ENCODE measurements at regions not wholly inside any gene's neighbourhood (a gene's known extent, or its start where the extent isn't known, plus 50 kb on each side); places are given as distances from the start of the nearest gene placed in this dataset.

DNA sequence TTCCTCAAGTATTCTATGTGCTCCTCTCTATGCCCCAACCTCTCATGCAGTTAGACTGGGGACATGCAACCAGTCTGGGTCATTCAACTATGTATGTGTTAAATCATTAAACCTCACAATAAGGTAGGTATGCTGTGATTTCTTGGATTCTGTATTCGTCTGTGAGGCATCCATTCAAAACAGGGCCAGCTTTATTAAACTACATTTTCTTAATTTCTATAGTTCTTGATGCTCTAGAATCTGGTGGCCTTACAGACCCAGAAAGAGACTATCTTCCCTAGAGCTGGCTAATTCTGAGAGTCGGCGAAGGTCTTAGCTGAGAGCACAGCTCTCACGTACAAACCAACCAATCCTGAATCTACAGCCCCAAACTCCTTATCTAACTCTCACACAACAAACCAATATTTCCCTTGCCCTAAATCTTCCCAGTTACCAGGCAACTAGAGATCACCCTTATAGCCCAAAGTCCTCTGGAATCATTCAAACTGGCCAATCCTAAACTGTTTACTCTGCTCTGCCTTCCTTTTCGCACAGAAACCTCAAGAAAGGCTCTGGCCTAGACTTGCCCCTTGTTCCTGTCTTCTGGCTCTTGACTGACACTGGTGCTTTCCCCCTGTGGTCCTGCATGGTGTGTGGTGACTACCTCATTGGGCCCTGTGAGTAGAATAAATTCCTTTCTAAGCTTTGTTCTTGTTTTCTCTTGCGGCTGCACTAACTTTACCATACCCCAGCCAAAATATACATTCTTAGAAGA lies 203.5 kb upstream of the TET2 start:
- Histone ChIP-seq H3K36me3 (ENCODE audit: control insufficient read depth in 2 of 2, insufficient read depth in 2 of 2, low read length in 1 of 2) (no peaks in the 10 kb centered on the region), H3K9me3 (replicated peaks; ENCODE audit: control insufficient read depth, insufficient read depth, low read length) (peaks cover 3% of the 10 kb centered on the region), H2AFZ (ENCODE audit: control insufficient read depth, low read depth, low read length) (peak overlapping the region; percentile 13; the same call in 1 of the 2 replicates), H3K27me3 (replicated peaks in 1 of 2; ENCODE audit: control insufficient read depth in 2 of 2, insufficient read depth in 2 of 2, low read length in 1 of 2) (no peaks in the 10 kb centered on the region), H4K20me1 (ENCODE audit: control insufficient read depth, insufficient read depth) (no peaks in the 10 kb centered on the region), H3K4me3 (no peak overlapping the region), H3K9ac (ENCODE audit: control insufficient read depth, insufficient read depth, low read length) (no peak overlapping the region), H3K79me2 (ENCODE audit: control insufficient read depth, insufficient read depth, low read length) (no peaks in the 10 kb centered on the region), H3K27ac (ENCODE audit: control insufficient read depth, insufficient read depth) (peak overlapping the region; percentile 14; the same call in 1 of the 2 replicates), H3K4me2 (ENCODE audit: control insufficient read depth, insufficient read depth) (no peak overlapping the region), H3K4me1 (ENCODE audit: control insufficient read depth, insufficient read depth, low read length) (no peaks in the 10 kb centered on the region)
- RAD21 ChIA-PET (ENCODE audit: unreplicated experiment), result interaction anchor here (0.6 to 1.4 kb wide), 7 partner anchors 12 to 527 kb away, joined by 3 to 6 read pairs (median 4); no protein-coding TSS in a partner anchor
- intact Hi-C loops (cut with micrococcal nuclease; ENCODE audit: unreplicated experiment) (loop anchor here (1.0 to 2.0 kb wide), 2 partner anchors 24 to 117 kb away; no protein-coding TSS in a partner anchor), in situ Hi-C loops (cut with MboI) (no loop called here)
- POLR2A ChIA-PET, result interaction anchor here (0.6 kb wide), 1 partner anchor 281 kb away, joined by 3 read pairs; no protein-coding TSS in a partner anchor
- SMC1A ChIA-PET (ENCODE audit: uncharacterized antibody, unreplicated experiment), result interaction anchor here (0.7 to 3.3 kb wide), 5 partner anchors 12 to 128 kb away, joined by 3 to 14 read pairs (median 9); no protein-coding TSS in a partner anchor
- DNase-seq (ENCODE audit: low read depth, low spot score) (peak; percentile 55), FAIRE-seq (peak; percentile 73), ATAC-seq (peak; percentile 95)
- 43% methylated on average over 6 of the region's 6 CpGs for WGBS (ENCODE audit: insufficient coverage, insufficient replicate concordance, low lambda C conversion rate, missing lambda C conversion rate)
- CTCF ChIA-PET, result interaction anchor here (1.3 to 1.7 kb wide), 4 partner anchors 10 to 772 kb away, joined by 3 to 6 read pairs (median 4); no protein-coding TSS in a partner anchor
- no TSS peak for BruUV-seq (replicated peaks)
- TF ChIP-seq SPI1 (IDR thresholded peaks at IDR 0.05; ENCODE audit: borderline replicate concordance, insufficient read depth, low read depth, low read length) (peak; percentile 43; the same call in 1 of the 2 replicates), MAX (IDR thresholded peaks at IDR 0.05; ENCODE audit: low read depth, low read length) (no peak), BMI1 (IDR thresholded peaks at IDR 0.05; ENCODE audit: borderline replicate concordance) (no peak), ATF7 (IDR thresholded peaks at IDR 0.05; ENCODE audit: low read depth) (peak; percentile 74), CBFB (IDR thresholded peaks at IDR 0.05; ENCODE audit: low read depth) (peak; percentile 83), RAD51 (IDR thresholded peaks at IDR 0.05) (no peak), ZNF622 (IDR thresholded peaks at IDR 0.05) (no peak), TCF12 (IDR thresholded peaks at IDR 0.05; ENCODE audit: low read depth, low read length) (no peak), SUPT20H (IDR thresholded peaks at IDR 0.05; ENCODE audit: borderline replicate concordance, control insufficient read depth, low read depth, low read length) (no peak), CHD1 (IDR thresholded peaks at IDR 0.05; ENCODE audit: low read depth, low read length) (no peak), RELA (IDR thresholded peaks at IDR 0.05; ENCODE audit: borderline replicate concordance, partially characterized antibody) (no peak), RUNX3 (IDR thresholded peaks at IDR 0.05; ENCODE audit: low read length) (peak; percentile 95), KDM1A (IDR thresholded peaks at IDR 0.05; ENCODE audit: borderline replicate concordance) (no peak)
- TF ChIP-seq, protein P1, sequence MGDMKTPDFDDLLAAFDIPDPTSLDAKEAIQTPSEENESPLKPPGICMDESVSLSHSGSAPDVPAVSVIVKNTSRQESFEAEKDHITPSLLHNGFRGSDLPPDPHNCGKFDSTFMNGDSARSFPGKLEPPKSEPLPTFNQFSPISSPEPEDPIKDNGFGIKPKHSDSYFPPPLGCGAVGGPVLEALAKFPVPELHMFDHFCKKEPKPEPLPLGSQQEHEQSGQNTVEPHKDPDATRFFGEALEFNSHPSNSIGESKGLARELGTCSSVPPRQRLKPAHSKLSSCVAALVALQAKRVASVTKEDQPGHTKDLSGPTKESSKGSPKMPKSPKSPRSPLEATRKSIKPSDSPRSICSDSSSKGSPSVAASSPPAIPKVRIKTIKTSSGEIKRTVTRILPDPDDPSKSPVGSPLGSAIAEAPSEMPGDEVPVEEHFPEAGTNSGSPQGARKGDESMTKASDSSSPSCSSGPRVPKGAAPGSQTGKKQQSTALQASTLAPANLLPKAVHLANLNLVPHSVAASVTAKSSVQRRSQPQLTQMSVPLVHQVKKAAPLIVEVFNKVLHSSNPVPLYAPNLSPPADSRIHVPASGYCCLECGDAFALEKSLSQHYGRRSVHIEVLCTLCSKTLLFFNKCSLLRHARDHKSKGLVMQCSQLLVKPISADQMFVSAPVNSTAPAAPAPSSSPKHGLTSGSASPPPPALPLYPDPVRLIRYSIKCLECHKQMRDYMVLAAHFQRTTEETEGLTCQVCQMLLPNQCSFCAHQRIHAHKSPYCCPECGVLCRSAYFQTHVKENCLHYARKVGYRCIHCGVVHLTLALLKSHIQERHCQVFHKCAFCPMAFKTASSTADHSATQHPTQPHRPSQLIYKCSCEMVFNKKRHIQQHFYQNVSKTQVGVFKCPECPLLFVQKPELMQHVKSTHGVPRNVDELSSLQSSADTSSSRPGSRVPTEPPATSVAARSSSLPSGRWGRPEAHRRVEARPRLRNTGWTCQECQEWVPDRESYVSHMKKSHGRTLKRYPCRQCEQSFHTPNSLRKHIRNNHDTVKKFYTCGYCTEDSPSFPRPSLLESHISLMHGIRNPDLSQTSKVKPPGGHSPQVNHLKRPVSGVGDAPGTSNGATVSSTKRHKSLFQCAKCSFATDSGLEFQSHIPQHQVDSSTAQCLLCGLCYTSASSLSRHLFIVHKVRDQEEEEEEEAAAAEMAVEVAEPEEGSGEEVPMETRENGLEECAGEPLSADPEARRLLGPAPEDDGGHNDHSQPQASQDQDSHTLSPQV (IDR thresholded peaks at IDR 0.05), result no peak
- TF ChIP-seq, protein P2, sequence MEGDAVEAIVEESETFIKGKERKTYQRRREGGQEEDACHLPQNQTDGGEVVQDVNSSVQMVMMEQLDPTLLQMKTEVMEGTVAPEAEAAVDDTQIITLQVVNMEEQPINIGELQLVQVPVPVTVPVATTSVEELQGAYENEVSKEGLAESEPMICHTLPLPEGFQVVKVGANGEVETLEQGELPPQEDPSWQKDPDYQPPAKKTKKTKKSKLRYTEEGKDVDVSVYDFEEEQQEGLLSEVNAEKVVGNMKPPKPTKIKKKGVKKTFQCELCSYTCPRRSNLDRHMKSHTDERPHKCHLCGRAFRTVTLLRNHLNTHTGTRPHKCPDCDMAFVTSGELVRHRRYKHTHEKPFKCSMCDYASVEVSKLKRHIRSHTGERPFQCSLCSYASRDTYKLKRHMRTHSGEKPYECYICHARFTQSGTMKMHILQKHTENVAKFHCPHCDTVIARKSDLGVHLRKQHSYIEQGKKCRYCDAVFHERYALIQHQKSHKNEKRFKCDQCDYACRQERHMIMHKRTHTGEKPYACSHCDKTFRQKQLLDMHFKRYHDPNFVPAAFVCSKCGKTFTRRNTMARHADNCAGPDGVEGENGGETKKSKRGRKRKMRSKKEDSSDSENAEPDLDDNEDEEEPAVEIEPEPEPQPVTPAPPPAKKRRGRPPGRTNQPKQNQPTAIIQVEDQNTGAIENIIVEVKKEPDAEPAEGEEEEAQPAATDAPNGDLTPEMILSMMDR (IDR thresholded peaks at IDR 0.05 in 2 of 3, conservative IDR thresholded peaks at IDR 0.05 in 1 of 3; ENCODE audit: control insufficient read depth in 2 of 3, extremely low read depth in 1 of 3, insufficient read depth in 1 of 3, low read depth in 3 of 3, low read length in 3 of 3), result no peak

All from GM12878 (cell line).